Testis (tissue), 2 donors: ENCODE measurements at regions not wholly inside any gene's neighbourhood (a gene's known extent, or its start where the extent isn't known, plus 50 kb on each side); places are given as distances from the start of the nearest gene placed in this dataset.

Experiments
- CTCF ChIP-seq, 3 experiments: fragments of 450-650 bp in 2 of 3; fragments of 200-600 bp in 1 of 3; sonication (generic) in 1 of 3; IDR thresholded peaks; one replicate each; pipeline ENCODE4 v1.5.1; 2016 to 2019; ENCODE audit warnings: antibody characterized with exemption in 3 of 3, mild to moderate bottlenecking in 2 of 3, moderate library complexity in 1 of 3
- POLR2A ChIP-seq: fragments of 450-650 bp; IDR thresholded peaks from one replicate; pipeline ENCODE4 v1.6.1; 2017; ENCODE audit warnings: antibody characterized with exemption, mild to moderate bottlenecking, moderate library complexity

- no peak for TF ChIP-seq CTCF (IDR thresholded peaks at IDR 0.05)
- TF ChIP-seq POLR2A, result no peak
Measured at GRCh38 chr18:76569644-76570419, 74.8 kb upstream of the ZNF516 start.
